Peyer's patch (tissue), 4 donors: ENCODE measurements at regions not wholly inside any gene's neighbourhood (a gene's known extent, or its start where the extent isn't known, plus 50 kb on each side); places are given as distances from the start of the nearest gene placed in this dataset.

Source experiments
- DNase-seq, 3 donors: peaks; one replicate each; pipeline ENCODE4 v3.0.0-alpha.2; 2017 to 2019
- H3K27ac ChIP-seq, 4 donors: fragments of 200-600 bp; sonication (generic); one replicate each; pipeline ENCODE4 v1.5.1; 2016 to 2019
- H3K27me3 ChIP-seq, 2 donors: fragments of 200-600 bp; sonication (generic); one replicate each; pipeline ENCODE4 v1.5.1; 2019
- H3K36me3 ChIP-seq, 3 donors: fragments of 200-600 bp; sonication (generic); one replicate each; pipeline ENCODE4 v1.5.1; 2016 to 2019
- H3K4me1 ChIP-seq, 4 donors: fragments of 200-600 bp; sonication (generic); one replicate each; pipeline ENCODE4 v1.5.1; 2016 to 2019
- H3K4me3 ChIP-seq, 4 donors: fragments of 200-600 bp; sonication (generic); 1 replicate in 3 of 4; 2 replicates in 1 of 4; pipeline ENCODE4 v1.5.1; 2016 to 2019; ENCODE audit warnings: mild to moderate bottlenecking in 1 of 4
- H3K9me3 ChIP-seq, 4 donors: fragments of 200-600 bp; sonication (generic); one replicate each; pipeline ENCODE4 v1.5.1; 2016 to 2019; ENCODE audit warnings: mild to moderate bottlenecking in 1 of 4
- POLR2A ChIP-seq, 2 donors: fragments of 450-650 bp; IDR thresholded peaks; one replicate each; pipeline ENCODE4 v1.5.1; 2017; ENCODE audit warnings: antibody characterized with exemption in 2 of 2, mild to moderate bottlenecking in 2 of 2, moderate library complexity in 2 of 2
- TF ChIP-seq, protein P1 (sequence below), 6 experiments: fragments of 450-650 bp in 4 of 6; fragments of 200-600 bp in 2 of 6; sonication (generic) in 1 of 6; IDR thresholded peaks; one replicate each; pipeline ENCODE4 v1.5.1; 2017 to 2019; ENCODE audit warnings: antibody characterized with exemption in 6 of 6, mild to moderate bottlenecking in 3 of 6, moderate library complexity in 1 of 6

DNA sequence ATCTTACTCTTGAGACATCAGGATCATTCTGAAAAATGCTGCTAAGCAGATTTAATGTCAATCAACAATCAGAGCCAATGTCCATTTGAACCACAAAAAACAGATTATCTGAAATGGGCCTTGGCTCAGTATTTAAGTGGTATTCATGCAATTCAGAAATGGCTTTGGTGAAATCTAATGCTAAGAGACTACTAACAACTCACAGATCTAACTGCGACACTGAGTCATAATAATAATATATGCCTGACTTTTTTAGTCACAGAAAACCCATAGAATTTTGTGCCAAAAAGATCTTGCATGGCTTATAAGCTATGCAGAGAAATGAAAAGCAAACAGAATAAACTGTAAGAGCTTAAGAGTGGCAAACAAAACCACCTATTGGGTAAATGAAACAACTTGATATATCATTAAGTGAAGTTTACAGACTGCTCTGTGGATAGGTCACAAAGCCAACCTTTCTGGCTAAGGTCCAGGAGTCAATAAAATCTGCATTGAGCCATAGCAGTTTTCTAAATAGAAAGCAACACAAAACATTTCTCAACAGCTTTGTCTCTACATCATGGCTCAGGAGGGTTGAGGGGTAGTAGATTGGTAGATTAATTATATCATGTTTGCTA lies 234.3 kb downstream of the LRATD1 start:
- no peak for DNase-seq
- Histone ChIP-seq H3K27me3 (no peaks in the 10 kb centered on the region), H3K4me3 (no peak overlapping the region), H3K27ac (no peak overlapping the region), H3K4me1 (no peaks in the 10 kb centered on the region), H3K36me3 (no peaks in the 10 kb centered on the region), H3K9me3 (no peaks in the 10 kb centered on the region)
- TF ChIP-seq, protein P1, sequence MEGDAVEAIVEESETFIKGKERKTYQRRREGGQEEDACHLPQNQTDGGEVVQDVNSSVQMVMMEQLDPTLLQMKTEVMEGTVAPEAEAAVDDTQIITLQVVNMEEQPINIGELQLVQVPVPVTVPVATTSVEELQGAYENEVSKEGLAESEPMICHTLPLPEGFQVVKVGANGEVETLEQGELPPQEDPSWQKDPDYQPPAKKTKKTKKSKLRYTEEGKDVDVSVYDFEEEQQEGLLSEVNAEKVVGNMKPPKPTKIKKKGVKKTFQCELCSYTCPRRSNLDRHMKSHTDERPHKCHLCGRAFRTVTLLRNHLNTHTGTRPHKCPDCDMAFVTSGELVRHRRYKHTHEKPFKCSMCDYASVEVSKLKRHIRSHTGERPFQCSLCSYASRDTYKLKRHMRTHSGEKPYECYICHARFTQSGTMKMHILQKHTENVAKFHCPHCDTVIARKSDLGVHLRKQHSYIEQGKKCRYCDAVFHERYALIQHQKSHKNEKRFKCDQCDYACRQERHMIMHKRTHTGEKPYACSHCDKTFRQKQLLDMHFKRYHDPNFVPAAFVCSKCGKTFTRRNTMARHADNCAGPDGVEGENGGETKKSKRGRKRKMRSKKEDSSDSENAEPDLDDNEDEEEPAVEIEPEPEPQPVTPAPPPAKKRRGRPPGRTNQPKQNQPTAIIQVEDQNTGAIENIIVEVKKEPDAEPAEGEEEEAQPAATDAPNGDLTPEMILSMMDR (IDR thresholded peaks at IDR 0.05) = no peak
- no peak for TF ChIP-seq POLR2A (IDR thresholded peaks at IDR 0.05)

DNA sequence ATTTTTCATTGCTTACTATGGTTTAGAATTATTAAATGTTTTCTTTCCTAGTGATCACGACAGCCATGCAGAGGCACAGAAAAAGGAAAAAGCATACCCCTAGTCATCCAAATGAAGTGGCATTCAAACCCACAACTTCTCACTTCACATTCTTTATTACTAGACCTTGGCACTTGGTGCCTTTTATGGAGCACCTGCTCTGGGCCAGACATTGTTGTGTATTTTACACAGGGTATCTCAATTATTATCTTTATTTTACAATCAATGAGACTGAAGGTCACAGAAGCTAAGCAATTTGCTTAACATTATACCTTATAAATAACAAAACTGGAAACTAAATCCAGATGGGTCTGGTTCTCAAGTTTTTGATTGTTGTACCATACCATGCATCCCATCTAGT lies 235.3 kb downstream of the LRATD1 start:
- no peak for TF ChIP-seq POLR2A (IDR thresholded peaks at IDR 0.05)
- TF ChIP-seq, protein P1 (IDR thresholded peaks at IDR 0.05) = no peak
- no peaks in the 10 kb centered on the region for H3K9me3 ChIP-seq
- no peaks in the 10 kb centered on the region for H3K36me3 ChIP-seq
- H3K27me3 ChIP-seq = no peaks in the 10 kb centered on the region
- H3K27ac ChIP-seq = no peak overlapping the region
- H3K4me1 ChIP-seq = no peaks in the 10 kb centered on the region
- DNase-seq = no peak
- no peak overlapping the region for H3K4me3 ChIP-seq

DNA sequence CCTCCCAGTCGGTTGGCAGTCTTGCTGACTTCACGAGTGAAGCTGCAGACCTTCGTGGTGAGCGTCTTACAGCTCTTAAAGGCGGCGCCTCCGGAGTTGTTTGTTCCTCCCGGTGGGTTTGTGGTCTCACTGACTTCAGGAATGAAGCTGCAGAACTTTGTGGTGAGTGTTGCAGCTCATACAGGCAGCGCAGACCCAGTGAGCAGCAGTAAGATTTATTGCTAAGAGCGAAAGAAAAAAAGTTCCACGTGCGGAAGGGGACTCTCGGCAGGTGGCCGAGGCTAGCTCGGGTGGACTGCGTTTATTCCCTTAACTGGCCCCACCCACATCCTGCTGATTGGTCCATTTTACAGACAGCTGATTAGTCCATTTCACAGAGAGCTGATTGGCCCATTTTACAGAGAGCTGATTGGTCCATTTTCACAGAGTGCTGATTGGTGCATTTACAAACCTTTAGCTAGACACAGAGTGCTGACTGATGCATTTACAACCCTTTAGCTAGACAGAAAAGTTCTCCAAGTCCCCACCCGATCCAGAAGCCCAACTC lies 240.3 kb downstream of the LRATD1 start:
- H3K9me3 ChIP-seq = no peaks in the 10 kb centered on the region
- no peaks in the 10 kb centered on the region for H3K27me3 ChIP-seq
- H3K4me3 ChIP-seq = no peak overlapping the region
- TF ChIP-seq, protein P1 (IDR thresholded peaks at IDR 0.05) = no peak
- no peak for DNase-seq
- H3K36me3 ChIP-seq = no peaks in the 10 kb centered on the region
- H3K27ac ChIP-seq = no peak overlapping the region
- H3K4me1 ChIP-seq = no peaks in the 10 kb centered on the region

DNA sequence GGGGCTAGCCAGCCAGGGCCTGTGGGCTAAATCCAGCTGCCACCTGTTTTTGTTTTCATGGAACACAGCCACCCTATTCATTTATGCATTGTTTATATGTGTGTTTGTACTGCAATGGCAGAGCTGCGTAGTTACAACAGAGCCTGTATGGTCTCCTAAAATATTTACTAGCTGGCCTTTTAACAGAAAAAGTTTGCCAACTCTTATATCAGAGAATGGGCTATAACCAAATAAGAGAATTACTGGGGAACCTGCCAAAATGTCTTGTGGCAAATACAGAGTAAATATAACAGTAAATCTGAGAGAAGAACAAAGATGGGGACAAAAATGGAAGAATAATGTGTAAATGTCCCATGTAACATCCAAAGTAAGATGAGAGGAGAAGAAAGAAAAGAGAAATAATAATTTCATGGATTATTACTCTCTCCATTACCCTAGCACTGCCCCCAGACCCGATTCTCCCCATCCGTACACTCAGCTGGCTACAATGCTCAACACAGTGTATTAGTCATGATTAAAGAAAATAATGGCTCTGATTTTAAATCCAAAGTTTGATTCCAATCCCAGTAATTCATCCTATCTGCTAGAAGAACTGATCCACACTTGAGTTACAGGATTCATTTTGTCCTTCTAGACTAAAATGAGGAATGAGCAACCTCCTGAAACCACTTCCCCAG lies 249.3 kb downstream of the LRATD1 start:
- H3K27ac ChIP-seq = no peak overlapping the region
- H3K36me3 ChIP-seq = no peaks in the 10 kb centered on the region
- no peak for DNase-seq
- TF ChIP-seq POLR2A (IDR thresholded peaks at IDR 0.05) = no peak
- H3K4me1 ChIP-seq = no peaks in the 10 kb centered on the region
- H3K27me3 ChIP-seq = no peaks in the 10 kb centered on the region
- no peak overlapping the region for H3K4me3 ChIP-seq
- no peaks in the 10 kb centered on the region for H3K9me3 ChIP-seq

DNA sequence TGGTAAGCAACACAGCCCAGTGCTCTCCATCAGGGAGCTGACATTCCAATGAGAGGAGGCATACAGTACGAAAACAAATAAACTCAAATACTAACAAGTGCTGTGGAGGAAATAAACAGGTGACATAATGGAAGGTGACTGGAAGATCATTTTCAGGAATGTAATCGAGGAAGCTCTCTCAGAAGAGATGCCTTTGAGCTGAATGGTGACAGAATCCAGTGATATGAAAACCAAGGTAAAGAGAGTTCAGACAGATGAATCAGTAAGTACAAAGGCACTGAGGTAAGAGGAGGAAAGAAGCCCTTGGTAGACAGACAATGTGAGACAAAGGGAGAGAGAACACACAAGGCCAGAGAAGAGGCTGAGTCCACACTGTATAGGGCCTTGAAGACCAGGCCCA lies 252.1 kb downstream of the LRATD1 start:
- no peak overlapping the region for H3K27ac ChIP-seq
- H3K4me1 ChIP-seq = no peaks in the 10 kb centered on the region
- no peaks in the 10 kb centered on the region for H3K36me3 ChIP-seq
- no peak overlapping the region for H3K4me3 ChIP-seq
- no peak for TF ChIP-seq POLR2A (IDR thresholded peaks at IDR 0.05)
- TF ChIP-seq, protein P1 (IDR thresholded peaks at IDR 0.05) = no peak
- no peaks in the 10 kb centered on the region for H3K9me3 ChIP-seq
- no peak for DNase-seq
- H3K27me3 ChIP-seq = no peaks in the 10 kb centered on the region

DNA sequence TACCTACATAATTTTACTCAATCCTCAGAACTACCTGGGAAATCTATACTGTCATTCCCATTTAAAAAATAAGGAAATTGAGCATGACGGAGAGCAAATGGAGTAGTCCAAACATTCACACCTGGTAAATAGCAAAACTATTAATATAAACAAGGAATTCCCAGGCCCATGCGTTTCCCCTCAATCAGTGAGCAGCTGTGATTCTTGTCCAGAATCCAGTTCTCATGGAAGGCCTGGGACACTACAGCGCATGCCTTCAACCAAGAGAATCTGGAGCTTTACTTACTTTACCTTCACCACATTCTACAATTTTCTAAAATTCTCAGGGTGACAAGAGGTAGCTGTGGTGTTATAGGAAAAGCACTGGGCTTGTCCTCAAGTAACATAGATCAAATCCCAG lies 259.0 kb downstream of the LRATD1 start:
- Histone ChIP-seq H3K27ac (no peak overlapping the region), H3K27me3 (no peaks in the 10 kb centered on the region), H3K4me1 (no peaks in the 10 kb centered on the region), H3K4me3 (no peak overlapping the region), H3K9me3 (no peaks in the 10 kb centered on the region), H3K36me3 (no peaks in the 10 kb centered on the region)
- no peak for DNase-seq
- no peak for TF ChIP-seq POLR2A (IDR thresholded peaks at IDR 0.05)
- TF ChIP-seq, protein P1 (IDR thresholded peaks at IDR 0.05) = no peak
